ENCODE measurements at regions not wholly inside any gene's neighbourhood (a gene's known extent, or its start where the extent isn't known, plus 50 kb on each side); places are given as distances from the start of the nearest gene placed in this dataset.

GRCh38 chr6:97644353-97644752, 361.3 kb upstream of the MMS22L start:
- TF ChIP-seq POLR2A (IDR thresholded peaks at IDR 0.05) (no peak), CTCF (IDR thresholded peaks at IDR 0.05) (no peak)
